Tongue (tissue), 1 donor: ENCODE measurements at regions not wholly inside any gene's neighbourhood (a gene's known extent, or its start where the extent isn't known, plus 50 kb on each side); places are given as distances from the start of the nearest gene placed in this dataset.

ENCODE experiments used
- DNase-seq: peaks from one replicate; pipeline ENCODE4 v3.0.0-alpha.2; 2015

- no peak for DNase-seq
Observed at GRCh38 chr16:86747761-86748160, 169.4 kb downstream of the FOXL1 start.

- no peak for DNase-seq
Observed at GRCh38 chr16:86748652-86749051, 170.3 kb downstream of the FOXL1 start.

- DNase-seq, result peak; percentile 59
Observed at GRCh38 chr16:86751076-86752030, 173.0 kb downstream of the FOXL1 start.

GRCh38 chr16:86752582-86753175, 174.3 kb downstream of the FOXL1 start:
- no peak for DNase-seq

- no peak for DNase-seq
Observed at GRCh38 chr16:86753399-86753798, 175.1 kb downstream of the FOXL1 start.

GRCh38 chr16:86755571-86756006, 177.2 kb downstream of the FOXL1 start:
- no peak for DNase-seq

- DNase-seq, result no peak
Observed at GRCh38 chr16:86756882-86757703, 178.7 kb downstream of the FOXL1 start.

- DNase-seq, result no peak
Observed at GRCh38 chr16:86757704-86758040, 179.3 kb downstream of the FOXL1 start.

GRCh38 chr16:86758932-86759331, 180.6 kb downstream of the FOXL1 start:
- DNase-seq, result no peak

GRCh38 chr16:86761111-86762031, 183.0 kb downstream of the FOXL1 start:
- DNase-seq, result peak; percentile 65

- DNase-seq, result no peak
Observed at GRCh38 chr16:86762095-86762494, 183.7 kb downstream of the FOXL1 start.

- no peak for DNase-seq
Observed at GRCh38 chr16:86763819-86764218, 185.5 kb downstream of the FOXL1 start.

- DNase-seq, result no peak
Observed at GRCh38 chr16:86764551-86764950, 186.2 kb downstream of the FOXL1 start.

GRCh38 chr16:86765389-86766026, 187.2 kb downstream of the FOXL1 start:
- DNase-seq, result no peak

GRCh38 chr16:86766700-86767099, 188.4 kb downstream of the FOXL1 start:
- DNase-seq, result no peak

GRCh38 chr16:86768228-86768791, 190.0 kb downstream of the FOXL1 start:
- DNase-seq, result no peak

GRCh38 chr16:86768999-86769398, 190.7 kb downstream of the FOXL1 start:
- peak; percentile 37 for DNase-seq

GRCh38 chr16:86771506-86772460, 193.4 kb downstream of the FOXL1 start:
- no peak for DNase-seq

GRCh38 chr16:86772671-86773353, 194.5 kb downstream of the FOXL1 start:
- peak; percentile 37 for DNase-seq
